Activated naive CD4-positive, alpha-beta T cell treated with anti-CD3 and anti-CD28 coated beads, Interleukin-2, amount 50 U/mL, for 16 hours (primary cell): ENCODE measurements at regions not wholly inside any gene's neighbourhood (a gene's known extent, or its start where the extent isn't known, plus 50 kb on each side); places are given as distances from the start of the nearest gene placed in this dataset.

Experiments
- DNase-seq: peaks from one replicate; pipeline ENCODE4 v3.0.0-alpha.2; 2020

DNA sequence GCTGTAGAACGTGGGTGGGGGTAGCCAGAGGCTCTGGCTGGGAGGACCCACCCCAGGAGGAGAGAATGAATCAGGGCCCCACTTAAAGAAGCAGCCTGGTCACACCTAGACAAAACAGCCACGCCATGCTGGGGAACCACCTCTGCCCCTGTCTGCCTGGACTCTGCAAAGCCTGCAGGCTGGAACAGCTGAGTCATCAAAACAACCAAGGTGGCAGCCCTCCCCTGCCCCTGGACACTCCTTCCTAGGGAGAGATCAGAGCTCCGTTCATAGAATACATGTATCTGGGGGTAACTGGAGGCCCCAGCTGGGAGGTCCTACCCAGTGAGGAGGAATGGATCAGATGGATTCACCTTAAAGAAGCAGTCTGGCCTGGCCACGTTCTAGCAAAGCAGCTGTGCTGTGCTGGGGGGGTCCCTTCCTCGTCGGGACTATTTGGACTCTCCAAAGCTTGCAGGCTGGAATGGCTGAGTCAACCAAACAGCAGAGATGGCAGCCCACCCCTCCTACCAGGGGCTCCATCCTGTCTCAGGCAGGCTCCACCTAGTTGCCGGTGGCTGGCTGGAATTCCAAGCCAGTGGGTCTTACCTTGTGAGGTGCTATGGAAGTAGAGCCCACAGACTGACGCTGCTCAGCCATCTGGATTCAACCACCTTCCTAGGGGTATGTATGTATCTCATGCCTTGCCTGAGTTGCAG lies 50.5 kb upstream of the NT5C1B start:
- no peak for DNase-seq
